Common myeloid progenitor, CD34-positive (primary cell): ENCODE measurements at regions not wholly inside any gene's neighbourhood (a gene's known extent, or its start where the extent isn't known, plus 50 kb on each side); places are given as distances from the start of the nearest gene placed in this dataset.
A peak's percentile ranks its signal among the peaks of the same experiment; 100 is the strongest.

Source experiments
- CTCF ChIA-PET: fragments of 350-600 bp; sonication (Branson Sonifier 250); formaldehyde crosslinking; loops from one replicate; lab custom pipeline; 2021; ENCODE audit warnings: antibody characterized with exemption; lab: Charles Lee
- POLR2A ChIA-PET: fragments of 350-600 bp; sonication (Branson Sonifier 250); formaldehyde crosslinking; loops from one replicate; lab custom pipeline; 2021; ENCODE audit warnings: antibody characterized with exemption; lab: Charles Lee
- DNase-seq, 3 donors: peaks; one replicate each; pipeline versions ENCODE4 v3.0.0 to v3.0.0-alpha.2; 2013
- H3K27ac ChIP-seq, 2 experiments: 1 replicate in 1 of 2; 2 replicates in 1 of 2; pipeline ENCODE4 v1.7.0; 2013; ENCODE audit warnings: inconsistent platforms in 2 of 2, low read length in 2 of 2, mild to moderate bottlenecking in 2 of 2, low read depth in 1 of 2, moderate library complexity in 1 of 2; ENCODE audit not compliant: severe bottlenecking in 2 of 2, insufficient read depth in 1 of 2, poor library complexity in 1 of 2
- H3K27me3 ChIP-seq, 5 experiments: replicated peaks in 2 of 5; 1 replicate in 3 of 5; 2 replicates in 2 of 5; pipeline versions ENCODE4 v1.6.1 to v1.7.0; 2013; ENCODE audit warnings: low read length in 4 of 5, mild to moderate bottlenecking in 2 of 5, moderate library complexity in 2 of 5, inconsistent platforms in 1 of 5; ENCODE audit not compliant: insufficient read depth in 5 of 5, control insufficient read depth in 4 of 5
- H3K36me3 ChIP-seq, 4 experiments: 1 replicate in 2 of 4; 2 replicates in 2 of 4; pipeline versions ENCODE4 v1.6.1 to v1.7.0; 2013; ENCODE audit warnings: low read length in 3 of 4, control low read depth in 1 of 4, mild to moderate bottlenecking in 1 of 4; ENCODE audit not compliant: control insufficient read depth in 4 of 4, insufficient read depth in 4 of 4
- H3K4me1 ChIP-seq, 4 experiments: 1 replicate in 3 of 4; 2 replicates in 1 of 4; pipeline versions ENCODE4 v1.6.1 to v1.7.1; 2013; ENCODE audit warnings: low read length in 3 of 4, mild to moderate bottlenecking in 3 of 4, control low read depth in 1 of 4, inconsistent platforms in 1 of 4, moderate library complexity in 1 of 4; ENCODE audit not compliant: control insufficient read depth in 4 of 4, insufficient read depth in 4 of 4; ENCODE audit errors: control extremely low read depth in 1 of 4
- H3K4me3 ChIP-seq, 7 experiments: 1 replicate in 4 of 7; 2 replicates in 3 of 7; pipeline versions ENCODE4 v1.5.1 to v1.7.0; 2013; ENCODE audit warnings: mild to moderate bottlenecking in 7 of 7, low read length in 6 of 7, moderate library complexity in 6 of 7, inconsistent platforms in 2 of 7, low read depth in 2 of 7, control low read depth in 1 of 7; ENCODE audit not compliant: insufficient read depth in 4 of 7, control insufficient read depth in 1 of 7; ENCODE audit errors: extremely low read depth in 1 of 7
- H3K9me3 ChIP-seq, 5 experiments: 1 replicate in 4 of 5; 2 replicates in 1 of 5; pipeline versions ENCODE4 v1.6.1 to v1.7.1; 2013; ENCODE audit warnings: low read length in 4 of 5, mild to moderate bottlenecking in 2 of 5, inconsistent platforms in 1 of 5, low read depth in 1 of 5, moderate library complexity in 1 of 5; ENCODE audit not compliant: control insufficient read depth in 4 of 5, insufficient read depth in 2 of 5; ENCODE audit errors: control extremely low read depth in 1 of 5
- WGBS: methylation state at CpG from one replicate; pipeline ENCODE4 v1.1.5; 2013; ENCODE audit not compliant: insufficient coverage; 5-methylcytosine and 5-hydroxymethylcytosine counted together

GRCh38 chr22:27212617-27213177 lies 555.3 kb downstream of the MIAT start:
- no peaks in the 10 kb centered on the region for H3K36me3 ChIP-seq
- ChIA-PET POLR2A (no interaction called here), CTCF (no interaction called here)
- DNase-seq = peak; percentile 2 to 40 (median 23)
- WGBS = 18% methylated on average over 8 of the region's 14 CpGs
- H3K4me1 ChIP-seq = no peaks in the 10 kb centered on the region
- H3K9me3 ChIP-seq = peaks cover 0 to 4% (median 0%) of the 10 kb centered on the region in 5 experiments
- H3K4me3 ChIP-seq = no peak overlapping the region
- no peak overlapping the region for H3K27ac ChIP-seq
- H3K27me3 ChIP-seq = peaks cover 0 to 43% (median 18%) of the 10 kb centered on the region in 5 experiments

DNA sequence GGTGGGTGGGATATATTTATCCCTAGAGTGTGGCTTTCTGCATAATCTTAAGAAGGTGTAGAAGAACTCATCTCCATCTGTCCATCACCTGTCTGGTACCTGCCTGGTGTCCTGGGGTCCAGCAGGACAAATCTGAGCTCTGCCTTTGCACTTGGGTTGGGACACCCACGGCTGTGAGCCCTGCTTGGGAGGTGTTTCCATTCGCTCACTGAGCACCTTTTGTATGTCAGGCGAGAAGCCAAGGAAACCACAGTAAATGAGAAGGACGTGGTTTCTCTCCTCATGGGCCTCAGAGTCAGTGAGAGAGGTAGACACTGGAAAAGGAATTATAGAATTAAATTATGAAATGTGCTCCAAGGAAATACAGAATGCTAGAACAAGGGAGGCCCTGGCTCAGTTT lies 555.9 kb downstream of the MIAT start:
- DNase-seq = no peak
- Histone ChIP-seq H3K9me3 (peaks cover 0 to 4% (median 0%) of the 10 kb centered on the region in 5 experiments), H3K4me3 (no peak overlapping the region), H3K4me1 (no peaks in the 10 kb centered on the region), H3K36me3 (no peaks in the 10 kb centered on the region), H3K27me3 (peaks cover 0 to 41% (median 18%) of the 10 kb centered on the region in 5 experiments), H3K27ac (no peak overlapping the region)
- WGBS = 58% methylated on average over 3 of the region's 4 CpGs
- POLR2A ChIA-PET = no interaction called here
- CTCF ChIA-PET = no interaction called here

- Histone ChIP-seq H3K27ac (no peak overlapping the region), H3K27me3 (peaks cover 0 to 41% (median 18%) of the 10 kb centered on the region in 5 experiments), H3K4me1 (no peaks in the 10 kb centered on the region), H3K9me3 (peaks cover 0 to 4% (median 0%) of the 10 kb centered on the region in 5 experiments), H3K4me3 (no peak overlapping the region), H3K36me3 (no peaks in the 10 kb centered on the region)
- ChIA-PET POLR2A (no interaction called here), CTCF (no interaction called here)
- no peak for DNase-seq
- WGBS = 96% methylated on average over 13 of the region's 17 CpGs
Measured at GRCh38 chr22:27213766-27214581, 556.6 kb downstream of the MIAT start.

DNA sequence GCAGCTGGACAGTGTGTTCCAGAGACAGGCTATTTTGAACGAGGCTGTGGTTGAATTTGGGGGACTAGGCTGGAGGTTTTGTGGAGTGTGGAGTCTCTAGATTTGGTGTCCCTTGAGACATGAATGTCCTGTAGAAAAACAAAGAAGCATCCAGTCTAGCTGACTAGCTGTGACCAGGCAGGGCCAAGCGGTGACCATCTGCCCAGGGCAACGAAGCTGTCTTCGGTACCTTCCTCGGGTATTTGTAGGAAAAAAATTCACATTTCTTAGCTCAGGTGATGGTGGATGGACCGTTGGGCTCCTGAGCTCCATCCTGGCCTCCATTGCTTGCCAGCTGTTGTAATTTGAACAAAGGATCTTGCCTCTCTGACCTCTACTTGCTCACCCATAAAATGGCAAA lies 557.3 kb downstream of the MIAT start:
- CTCF ChIA-PET = no interaction called here
- no peak for DNase-seq

GRCh38 chr22:27215871-27216270 lies 558.5 kb downstream of the MIAT start:
- POLR2A ChIA-PET = no interaction called here
- Histone ChIP-seq H3K9me3 (peaks cover 0 to 4% (median 0%) of the 10 kb centered on the region in 5 experiments), H3K4me3 (no peak overlapping the region), H3K27me3 (peaks cover 0 to 37% (median 17%) of the 10 kb centered on the region in 5 experiments), H3K27ac (no peak overlapping the region), H3K4me1 (no peaks in the 10 kb centered on the region), H3K36me3 (no peaks in the 10 kb centered on the region)
- CTCF ChIA-PET = no interaction called here
- 83% methylated on average over 5 of the region's 5 CpGs for WGBS
- no peak for DNase-seq

More for the DNA sequence above, 557.3 kb downstream of the MIAT start:
- Histone ChIP-seq H3K4me3 (no peak overlapping the region), H3K4me1 (no peaks in the 10 kb centered on the region), H3K36me3 (no peaks in the 10 kb centered on the region), H3K27me3 (peaks cover 0 to 41% (median 18%) of the 10 kb centered on the region in 5 experiments), H3K9me3 (peaks cover 0 to 4% (median 0%) of the 10 kb centered on the region in 5 experiments), H3K27ac (no peak overlapping the region)
- POLR2A ChIA-PET = no interaction called here
- WGBS = 91% methylated on average over 4 of the region's 6 CpGs

- Histone ChIP-seq H3K27ac (no peak overlapping the region), H3K36me3 (no peaks in the 10 kb centered on the region), H3K27me3 (peaks cover 0 to 31% (median 14%) of the 10 kb centered on the region in 5 experiments), H3K4me3 (no peak overlapping the region), H3K4me1 (no peaks in the 10 kb centered on the region), H3K9me3 (peaks cover 0 to 4% (median 0%) of the 10 kb centered on the region in 5 experiments)
- 90% methylated on average over 1 of the region's 1 CpG for WGBS
- CTCF ChIA-PET = no interaction called here
- no peak for DNase-seq
- POLR2A ChIA-PET = no interaction called here
Measured at GRCh38 chr22:27216444-27216843, 559.1 kb downstream of the MIAT start.

DNA sequence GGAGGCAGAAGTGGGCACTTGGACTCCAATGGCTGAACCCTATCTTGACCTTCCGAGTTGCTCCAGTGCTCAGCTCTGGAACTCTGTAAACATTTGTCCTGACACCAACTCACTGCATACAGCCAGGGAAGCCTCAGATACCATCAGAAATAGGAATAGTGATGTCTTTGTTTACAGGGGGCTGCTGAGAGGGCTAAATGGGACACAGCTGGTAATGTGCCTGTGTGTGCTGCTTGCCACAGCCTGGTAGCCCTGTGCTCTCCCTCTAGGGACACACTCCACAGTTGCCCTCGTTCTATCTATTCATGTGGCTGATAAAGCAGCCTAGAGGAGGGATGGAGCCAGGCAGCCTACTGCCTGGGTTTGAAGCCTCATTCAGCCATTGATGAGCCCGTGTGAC lies 559.8 kb downstream of the MIAT start:
- CTCF ChIA-PET = no interaction called here
- POLR2A ChIA-PET = no interaction called here

More for the DNA sequence above, 559.8 kb downstream of the MIAT start:
- no peaks in the 10 kb centered on the region for H3K36me3 ChIP-seq
- no peaks in the 10 kb centered on the region for H3K4me1 ChIP-seq
- H3K9me3 ChIP-seq = peaks cover 0 to 4% (median 0%) of the 10 kb centered on the region in 5 experiments
- H3K27ac ChIP-seq = no peak overlapping the region
- no peak for DNase-seq
- WGBS = 100% methylated on average over 1 of the region's 3 CpGs
- no peak overlapping the region for H3K4me3 ChIP-seq
- H3K27me3 ChIP-seq = peaks cover 0 to 24% (median 14%) of the 10 kb centered on the region in 5 experiments
